GM21360 (cell line): ENCODE measurements at regions not wholly inside any gene's neighbourhood (a gene's known extent, or its start where the extent isn't known, plus 50 kb on each side); places are given as distances from the start of the nearest gene placed in this dataset.

Source experiments
- ATAC-seq: cut with Tn5 transposase; IDR thresholded peaks from one replicate; pipeline ENCODE4 v1.9.1; 2021; ENCODE audit warnings: mild to moderate bottlenecking, moderate library complexity; ENCODE audit not compliant: unreplicated experiment

GRCh38 chr6:23096876-23097275, 527.5 kb downstream of the HDGFL1 start:
- ATAC-seq, result no peak

DNA sequence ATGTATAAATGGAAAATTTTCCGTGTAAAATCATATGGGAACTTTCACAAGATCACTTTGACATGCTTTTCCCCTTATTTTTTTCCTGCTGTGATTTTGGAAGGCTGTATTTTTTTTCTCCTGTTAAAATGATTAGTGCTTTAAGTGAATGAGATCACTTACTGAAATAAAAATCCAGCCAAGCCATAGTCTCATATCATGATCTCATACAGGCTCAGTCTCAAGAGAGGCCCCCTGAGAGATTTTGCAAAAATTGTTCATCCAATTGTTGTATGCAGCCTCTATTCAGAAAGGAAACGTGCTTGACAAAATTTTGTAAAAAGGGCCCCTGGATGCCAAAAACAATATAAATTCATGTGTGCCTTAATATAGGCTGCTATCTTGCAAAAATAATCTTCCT, 528.2 kb downstream of the HDGFL1 start:
- ATAC-seq, result no peak

DNA sequence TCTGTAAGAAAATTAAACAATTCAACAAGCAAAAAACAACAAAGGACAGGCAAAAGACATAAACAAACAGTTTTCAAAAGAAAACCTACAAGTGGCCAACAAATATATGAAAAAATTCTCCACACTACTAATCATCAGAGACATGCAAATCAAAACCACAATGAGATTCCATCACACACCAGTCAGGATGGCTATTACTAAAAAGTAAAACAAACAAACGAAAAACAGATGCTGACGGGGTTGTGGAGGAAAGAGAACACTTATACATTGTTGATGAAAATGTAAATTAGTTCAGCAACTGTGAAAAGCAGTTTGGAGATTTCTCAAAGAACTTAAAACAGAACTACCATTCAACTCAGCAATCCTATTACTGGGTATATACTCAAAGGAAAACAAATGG, 537.6 kb downstream of the HDGFL1 start:
- ATAC-seq, result no peak

- no peak for ATAC-seq
These were observed 542.6 kb downstream of the HDGFL1 start for GRCh38 chr6:23111984-23112383.

GRCh38 chr6:23114812-23115504, 545.6 kb downstream of the HDGFL1 start:
- no peak for ATAC-seq

GRCh38 chr6:23137611-23138010, 568.2 kb downstream of the HDGFL1 start:
- no peak for ATAC-seq

GRCh38 chr6:23140871-23141270, 571.5 kb downstream of the HDGFL1 start:
- ATAC-seq, result no peak

- no peak for ATAC-seq
These were observed 576.4 kb downstream of the HDGFL1 start for GRCh38 chr6:23145781-23146180.

- ATAC-seq, result no peak
These were observed 584.8 kb downstream of the HDGFL1 start for GRCh38 chr6:23154159-23154558.

DNA sequence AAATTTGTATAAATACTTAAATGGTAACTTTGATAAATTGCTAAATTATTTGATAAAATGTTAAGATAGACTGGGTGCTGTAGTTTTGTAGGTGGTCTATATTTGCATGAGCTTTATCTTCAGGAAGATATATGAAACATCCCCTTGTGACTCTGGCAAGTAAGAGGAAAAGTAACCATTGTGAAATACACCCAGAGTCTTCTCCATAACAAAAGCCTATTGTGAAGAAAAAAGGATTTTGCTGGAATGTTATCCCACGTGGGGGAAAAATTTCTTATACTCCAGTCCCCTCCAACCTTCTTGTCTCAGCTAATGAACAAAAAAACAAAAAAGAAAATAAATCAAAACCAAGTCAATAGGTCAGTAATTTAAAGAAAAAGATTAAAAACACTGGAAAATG, 600.7 kb downstream of the HDGFL1 start:
- no peak for ATAC-seq

DNA sequence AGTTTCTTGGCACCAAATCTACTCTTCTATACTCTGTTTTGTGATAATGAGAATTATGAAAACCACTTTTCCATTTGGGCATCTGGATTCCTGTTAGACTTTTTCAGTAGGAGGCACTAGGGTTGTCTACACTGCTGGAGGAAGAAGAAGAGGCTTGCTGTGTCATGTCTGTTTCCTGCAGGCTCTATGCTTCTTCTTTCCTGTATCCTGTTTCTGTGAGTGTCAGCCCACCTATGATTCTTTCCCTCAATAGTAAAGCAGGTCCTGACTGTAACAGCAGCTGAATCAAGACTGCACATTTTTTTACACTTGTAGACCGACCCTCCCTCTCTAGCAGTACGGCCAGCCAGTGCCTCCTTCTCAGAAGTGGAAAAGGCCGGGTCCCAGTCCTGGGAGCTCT, 603.9 kb downstream of the HDGFL1 start:
- ATAC-seq, result no peak

DNA sequence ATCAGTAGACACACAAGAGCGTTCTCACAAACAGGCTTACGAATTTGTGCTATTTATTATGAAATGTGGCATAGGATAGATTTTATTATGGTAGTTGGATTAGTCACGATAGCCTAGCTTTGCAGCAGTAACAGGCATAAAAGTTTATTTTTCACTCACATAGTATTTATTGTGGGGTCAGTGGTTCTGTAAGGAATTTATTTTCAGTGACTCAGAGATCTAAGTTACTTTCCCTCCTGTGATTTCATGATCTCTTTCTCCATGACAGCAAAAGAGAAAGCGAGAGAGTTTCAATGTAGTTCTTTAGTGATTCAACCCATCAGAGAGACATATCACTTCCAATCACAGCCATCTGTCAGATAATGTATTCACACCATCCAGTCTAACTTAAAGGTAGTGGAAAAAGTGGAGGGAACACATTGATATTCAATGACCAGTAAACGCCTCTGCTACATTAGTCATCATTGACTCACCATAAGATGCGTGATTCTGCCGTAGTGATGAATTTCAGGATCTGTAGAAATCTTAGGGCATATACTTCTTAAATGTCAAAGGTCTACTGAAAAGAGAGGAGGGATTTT, 605.5 kb downstream of the HDGFL1 start:
- ATAC-seq, result no peak

DNA sequence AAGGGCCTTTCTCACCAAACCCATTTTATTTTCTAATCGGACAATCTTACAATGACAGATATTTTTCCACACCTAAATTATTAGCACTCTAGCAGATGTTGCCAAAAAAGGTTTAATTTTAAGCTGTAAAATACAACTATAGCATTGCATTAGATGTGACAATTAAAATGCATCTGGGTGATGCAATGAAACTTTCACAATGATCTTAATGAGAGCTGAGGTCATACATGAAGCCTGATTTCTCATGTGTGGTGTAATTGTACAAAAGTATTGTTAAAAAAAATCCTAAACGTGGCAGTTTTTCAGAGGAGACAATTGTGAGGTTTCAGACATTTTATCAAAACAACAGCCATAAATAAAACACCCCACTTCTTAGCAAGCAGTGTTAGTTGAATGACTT, 606.0 kb downstream of the HDGFL1 start:
- no peak for ATAC-seq

GRCh38 chr6:23176471-23176870, 607.1 kb downstream of the HDGFL1 start:
- ATAC-seq, result no peak

DNA sequence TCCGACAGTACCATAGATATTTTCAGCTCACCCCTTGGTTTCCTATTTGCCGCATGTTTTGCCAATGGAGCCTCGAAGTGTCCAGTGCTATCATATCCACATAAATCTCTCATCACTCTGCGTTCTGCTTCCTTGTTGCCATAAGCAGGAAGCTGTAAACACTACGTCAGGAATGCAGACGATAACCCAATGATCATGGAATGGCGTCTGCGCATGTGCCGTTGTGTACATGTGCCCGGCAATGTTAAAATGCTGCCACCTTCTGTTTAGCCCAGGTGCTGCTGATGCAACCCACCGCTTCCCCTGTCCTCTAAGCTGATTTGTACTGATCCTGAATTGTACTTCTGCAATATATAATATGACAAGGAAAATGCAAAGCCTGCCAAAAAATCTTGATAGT, 607.5 kb downstream of the HDGFL1 start:
- ATAC-seq, result no peak

GRCh38 chr6:23177806-23178205, 608.4 kb downstream of the HDGFL1 start:
- no peak for ATAC-seq

GRCh38 chr6:23179994-23180393, 610.6 kb downstream of the HDGFL1 start:
- ATAC-seq, result no peak

DNA sequence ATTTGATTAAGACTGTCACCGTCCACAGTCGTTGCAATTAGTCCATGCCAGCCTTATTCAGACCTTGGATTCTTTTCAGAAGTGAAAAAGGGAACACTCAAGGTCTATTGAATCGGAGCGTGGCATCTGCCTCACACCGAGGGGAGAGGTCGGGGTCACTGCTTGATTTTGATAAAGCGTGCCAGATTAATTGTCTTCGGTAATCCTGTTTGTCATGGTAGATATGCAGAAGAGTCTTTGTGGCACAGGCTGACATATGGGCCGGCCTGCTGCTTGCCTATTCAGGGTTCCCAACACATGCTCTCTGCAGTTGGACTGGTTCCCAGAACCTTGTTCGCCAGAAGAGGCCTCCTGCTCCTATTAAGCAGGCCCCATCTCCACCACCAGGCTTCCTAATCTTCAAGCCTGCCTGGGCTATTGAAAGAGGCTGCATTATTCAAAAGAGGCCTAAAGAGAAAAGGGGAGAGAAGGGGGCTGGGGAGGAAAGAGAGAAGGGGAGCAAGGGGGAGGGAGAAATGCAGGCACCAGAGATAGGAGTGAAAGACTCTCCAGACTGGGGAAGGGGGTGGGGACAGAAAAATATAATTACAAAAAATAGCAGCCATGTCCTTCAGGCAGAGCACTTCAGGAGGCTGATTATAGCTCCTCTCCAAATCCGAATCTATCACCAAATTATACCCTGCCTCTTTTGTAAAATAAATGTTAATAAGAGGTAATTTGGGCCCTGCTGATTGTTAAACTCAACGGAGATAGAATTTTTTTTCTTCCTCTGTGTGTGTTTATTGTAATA, 611.3 kb downstream of the HDGFL1 start:
- ATAC-seq, result no peak

- no peak for ATAC-seq
These were observed 612.2 kb downstream of the HDGFL1 start for GRCh38 chr6:23181356-23182110.

GRCh38 chr6:23183846-23184245, 614.5 kb downstream of the HDGFL1 start:
- no peak for ATAC-seq

DNA sequence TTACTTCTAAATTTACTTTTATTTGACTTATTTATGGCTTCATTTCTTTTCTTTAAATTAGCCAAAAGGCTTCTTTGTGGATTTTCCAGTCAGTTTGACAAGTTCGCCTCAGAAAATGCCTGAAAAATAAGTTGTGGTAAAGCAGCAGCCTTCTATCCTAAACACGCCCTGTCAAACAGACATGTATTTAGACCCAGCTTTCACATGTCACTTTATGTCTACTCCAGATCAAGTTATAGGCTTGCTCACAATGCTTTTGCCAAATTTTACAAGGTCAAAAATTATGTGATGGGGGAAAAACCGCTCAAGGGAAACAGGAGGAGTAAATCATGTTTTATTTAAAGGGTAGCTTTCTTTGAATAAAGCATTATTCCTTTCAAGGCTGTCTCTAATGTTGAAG, 615.0 kb downstream of the HDGFL1 start:
- no peak for ATAC-seq
